Panc1 (cell line): ENCODE measurements at regions not wholly inside any gene's neighbourhood (a gene's known extent, or its start where the extent isn't known, plus 50 kb on each side); places are given as distances from the start of the nearest gene placed in this dataset.

Experiments used
- ATAC-seq: fragments of 200-7000 bp; cut with Tn5 transposase; 2 replicates; pipeline ENCODE4 v1.9.1; 2020; ENCODE audit warnings: mild to moderate bottlenecking, moderate library complexity
- BruUV-seq: library from RNA; stranded (reverse); fragments of 400-500 nt; replicated peaks from 2 replicates; lab custom pipeline; 2021; lab: Mats Ljungman, UMichigan
- CTCF ChIA-PET: fragments of 300-600 bp; sonication (Branson Sonifier 250); formaldehyde crosslinking; loops from one replicate; lab custom pipeline; 2022; ENCODE audit warnings: antibody characterized with exemption; lab: Charles Lee
- POLR2A ChIA-PET: fragments of 300-600 bp; sonication (Branson Sonifier 250); formaldehyde crosslinking; loops from one replicate; lab custom pipeline; 2022; ENCODE audit warnings: antibody characterized with exemption; lab: Charles Lee
- DNase-seq: peaks from one replicate; pipeline ENCODE4 v3.0.0-alpha.2; 2010; ENCODE audit warnings: low read depth, low spot score
- H3K27ac ChIP-seq: 2 replicates; pipeline ENCODE4 v1.5.1; 2011; ENCODE audit warnings: mild to moderate bottlenecking, low read length, inconsistent platforms
- H3K27me3 ChIP-seq: fragments of 200-500 bp; sonication (Bioruptor generic); 2 replicates; pipeline ENCODE4 v1.6.0; 2014; ENCODE audit warnings: low read length, inconsistent platforms; ENCODE audit not compliant: control insufficient read depth, insufficient read depth
- H3K36me3 ChIP-seq: fragments of 200-500 bp; sonication (Bioruptor generic); 2 replicates; pipeline ENCODE4 v1.5.1; 2014; ENCODE audit warnings: inconsistent platforms, mild to moderate bottlenecking, low read length, moderate library complexity; ENCODE audit not compliant: control insufficient read depth, insufficient read depth
- H3K4me1 ChIP-seq: 2 replicates; pipeline ENCODE4 v1.5.1; 2011; ENCODE audit warnings: inconsistent platforms, mild to moderate bottlenecking, low read length, moderate library complexity; ENCODE audit not compliant: control insufficient read depth, insufficient read depth
- H3K4me3 ChIP-seq, 2 experiments: 2 replicates each; pipeline ENCODE4 v1.5.1; 2011 to 2012; ENCODE audit warnings: low read depth in 2 of 2, low read length in 2 of 2, mild to moderate bottlenecking in 2 of 2, inconsistent platforms in 1 of 2, moderate library complexity in 1 of 2
- H3K9me3 ChIP-seq: fragments of 200-500 bp; sonication (Bioruptor generic); 2 replicates; pipeline ENCODE4 v1.5.1; 2014; ENCODE audit warnings: low read depth, mild to moderate bottlenecking, inconsistent platforms, low read length, moderate library complexity; ENCODE audit not compliant: control insufficient read depth, insufficient read depth
- POLR2AphosphoS5 ChIP-seq: IDR thresholded peaks from 2 replicates; pipeline ENCODE4 v1.6.1; 2012; ENCODE audit warnings: mild to moderate bottlenecking, low read depth, low read length, moderate library complexity
- SIN3A ChIP-seq: IDR thresholded peaks from 2 replicates; pipeline ENCODE4 v1.6.1; 2012; ENCODE audit warnings: low read depth, mild to moderate bottlenecking, low read length, moderate library complexity, borderline replicate concordance; ENCODE audit not compliant: insufficient read depth
- TCF7L2 ChIP-seq: IDR thresholded peaks from 2 replicates; pipeline ENCODE4 v1.6.1; 2011; ENCODE audit warnings: mild to moderate bottlenecking, low read depth, low read length, inconsistent platforms
- in situ Hi-C: cut with HindIII; loops from 2 replicates; pipeline ENCODE4 v1.10.0; 2016; ENCODE audit warnings: low sequenced_read_pairs, low pct_unique_long_range_greater_than_20kb
- intact Hi-C: fragments of 100-400 bp; cut with micrococcal nuclease; formaldehyde crosslinking; loops from one replicate; pipeline ENCODE4 v1.10.0; 2022; ENCODE audit not compliant: unreplicated experiment
- TF ChIP-seq, protein P1 (sequence below), 2 experiments: IDR thresholded peaks; 2 replicates each; pipeline ENCODE4 v1.6.1; 2011 to 2012; ENCODE audit warnings: low read depth in 2 of 2, control low read depth in 1 of 2, low read length in 1 of 2, mild to moderate bottlenecking in 1 of 2, moderate library complexity in 1 of 2; ENCODE audit not compliant: insufficient read depth in 1 of 2
- TF ChIP-seq, protein P2 (sequence below): fragments of 450-650 bp; IDR thresholded peaks from 2 replicates; pipeline ENCODE4 v1.5.1; 2017; ENCODE audit warnings: mild to moderate bottlenecking

DNA sequence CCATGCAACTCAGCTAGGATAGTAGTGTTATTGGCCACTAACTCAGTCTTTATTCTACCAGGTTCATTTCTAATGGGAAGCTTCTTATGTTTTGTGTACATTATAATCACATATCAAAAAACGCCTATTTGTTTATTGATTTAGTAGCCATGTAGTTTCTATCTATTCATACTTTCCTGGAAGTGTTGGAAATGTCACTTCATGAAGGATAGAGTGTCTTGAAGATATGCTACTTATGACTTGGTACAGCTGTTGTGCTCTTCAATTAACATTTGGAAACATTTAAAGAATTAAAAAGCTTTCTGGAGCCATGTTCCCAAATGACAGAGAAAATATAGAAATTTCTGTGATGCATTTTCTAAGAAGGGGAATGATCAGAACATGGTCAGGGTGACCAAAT is 307.5 kb downstream of the ETNK1 start:
- ATAC-seq (no peak), DNase-seq (no peak)
- TF ChIP-seq, protein P1, sequence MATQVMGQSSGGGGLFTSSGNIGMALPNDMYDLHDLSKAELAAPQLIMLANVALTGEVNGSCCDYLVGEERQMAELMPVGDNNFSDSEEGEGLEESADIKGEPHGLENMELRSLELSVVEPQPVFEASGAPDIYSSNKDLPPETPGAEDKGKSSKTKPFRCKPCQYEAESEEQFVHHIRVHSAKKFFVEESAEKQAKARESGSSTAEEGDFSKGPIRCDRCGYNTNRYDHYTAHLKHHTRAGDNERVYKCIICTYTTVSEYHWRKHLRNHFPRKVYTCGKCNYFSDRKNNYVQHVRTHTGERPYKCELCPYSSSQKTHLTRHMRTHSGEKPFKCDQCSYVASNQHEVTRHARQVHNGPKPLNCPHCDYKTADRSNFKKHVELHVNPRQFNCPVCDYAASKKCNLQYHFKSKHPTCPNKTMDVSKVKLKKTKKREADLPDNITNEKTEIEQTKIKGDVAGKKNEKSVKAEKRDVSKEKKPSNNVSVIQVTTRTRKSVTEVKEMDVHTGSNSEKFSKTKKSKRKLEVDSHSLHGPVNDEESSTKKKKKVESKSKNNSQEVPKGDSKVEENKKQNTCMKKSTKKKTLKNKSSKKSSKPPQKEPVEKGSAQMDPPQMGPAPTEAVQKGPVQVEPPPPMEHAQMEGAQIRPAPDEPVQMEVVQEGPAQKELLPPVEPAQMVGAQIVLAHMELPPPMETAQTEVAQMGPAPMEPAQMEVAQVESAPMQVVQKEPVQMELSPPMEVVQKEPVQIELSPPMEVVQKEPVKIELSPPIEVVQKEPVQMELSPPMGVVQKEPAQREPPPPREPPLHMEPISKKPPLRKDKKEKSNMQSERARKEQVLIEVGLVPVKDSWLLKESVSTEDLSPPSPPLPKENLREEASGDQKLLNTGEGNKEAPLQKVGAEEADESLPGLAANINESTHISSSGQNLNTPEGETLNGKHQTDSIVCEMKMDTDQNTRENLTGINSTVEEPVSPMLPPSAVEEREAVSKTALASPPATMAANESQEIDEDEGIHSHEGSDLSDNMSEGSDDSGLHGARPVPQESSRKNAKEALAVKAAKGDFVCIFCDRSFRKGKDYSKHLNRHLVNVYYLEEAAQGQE (IDR thresholded peaks at IDR 0.05; ENCODE audit: insufficient read depth in 1 of 2, low read depth in 2 of 2, low read length in 1 of 2): no peak
- TF ChIP-seq, protein P2, sequence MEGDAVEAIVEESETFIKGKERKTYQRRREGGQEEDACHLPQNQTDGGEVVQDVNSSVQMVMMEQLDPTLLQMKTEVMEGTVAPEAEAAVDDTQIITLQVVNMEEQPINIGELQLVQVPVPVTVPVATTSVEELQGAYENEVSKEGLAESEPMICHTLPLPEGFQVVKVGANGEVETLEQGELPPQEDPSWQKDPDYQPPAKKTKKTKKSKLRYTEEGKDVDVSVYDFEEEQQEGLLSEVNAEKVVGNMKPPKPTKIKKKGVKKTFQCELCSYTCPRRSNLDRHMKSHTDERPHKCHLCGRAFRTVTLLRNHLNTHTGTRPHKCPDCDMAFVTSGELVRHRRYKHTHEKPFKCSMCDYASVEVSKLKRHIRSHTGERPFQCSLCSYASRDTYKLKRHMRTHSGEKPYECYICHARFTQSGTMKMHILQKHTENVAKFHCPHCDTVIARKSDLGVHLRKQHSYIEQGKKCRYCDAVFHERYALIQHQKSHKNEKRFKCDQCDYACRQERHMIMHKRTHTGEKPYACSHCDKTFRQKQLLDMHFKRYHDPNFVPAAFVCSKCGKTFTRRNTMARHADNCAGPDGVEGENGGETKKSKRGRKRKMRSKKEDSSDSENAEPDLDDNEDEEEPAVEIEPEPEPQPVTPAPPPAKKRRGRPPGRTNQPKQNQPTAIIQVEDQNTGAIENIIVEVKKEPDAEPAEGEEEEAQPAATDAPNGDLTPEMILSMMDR: no peak
- TF ChIP-seq TCF7L2 (no peak), SIN3A (no peak), POLR2AphosphoS5 (no peak)
- POLR2A ChIA-PET: no interaction called here
- Histone ChIP-seq H3K27ac (no peak overlapping the region), H3K9me3 (no peaks in the 10 kb centered on the region), H3K4me1 (no peaks in the 10 kb centered on the region), H3K4me3 (no peak overlapping the region), H3K27me3 (no peaks in the 10 kb centered on the region; the same call in 1 of the 2 replicates), H3K36me3 (no peaks in the 10 kb centered on the region)
- BruUV-seq: no TSS peak
- CTCF ChIA-PET: no interaction called here
- in situ Hi-C loops: no loop called here
- intact Hi-C loops: no loop called here

GRCh38 chr12:22935090-22935489 is 310.1 kb downstream of the ETNK1 start:
- TF ChIP-seq, protein P2: no peak
- TF ChIP-seq, protein P1 (IDR thresholded peaks at IDR 0.05; ENCODE audit: insufficient read depth in 1 of 2, low read depth in 2 of 2, low read length in 1 of 2): no peak
- no peaks in the 10 kb centered on the region for H3K36me3 ChIP-seq
- no peaks in the 10 kb centered on the region; the same call in 1 of the 2 replicates for H3K27me3 ChIP-seq
- in situ Hi-C loops: no loop called here
- no TSS peak for BruUV-seq
- no peaks in the 10 kb centered on the region for H3K4me1 ChIP-seq
- CTCF ChIA-PET: no interaction called here
- POLR2A ChIA-PET: no interaction called here
- H3K4me3 ChIP-seq: no peak overlapping the region
- ATAC-seq (no peak), DNase-seq (no peak)
- H3K9me3 ChIP-seq: no peaks in the 10 kb centered on the region
- no peak overlapping the region for H3K27ac ChIP-seq
- intact Hi-C loops: no loop called here
